Neural progenitor cell (in vitro differentiated cells): ENCODE measurements at regions not wholly inside any gene's neighbourhood (a gene's known extent, or its start where the extent isn't known, plus 50 kb on each side); places are given as distances from the start of the nearest gene placed in this dataset.

ENCODE experiments used
- DNase-seq: peaks from one replicate; pipeline ENCODE4 v3.0.0-alpha.2; 2016; ENCODE audit warnings: low spot score
- H2AFZ ChIP-seq: fragments of 200-600 bp; sonication (generic); replicated peaks from 2 replicates; pipeline ENCODE4 v1.6.1; 2016; ENCODE audit warnings: antibody characterized with exemption
- H3F3A ChIP-seq: fragments of 200-600 bp; sonication (generic); 2 replicates; pipeline ENCODE4 v1.6.1; 2016; ENCODE audit warnings: antibody characterized with exemption, low read depth
- H3K27ac ChIP-seq: fragments of 200-600 bp; sonication (generic); 2 replicates; pipeline ENCODE4 v1.5.1; 2016; ENCODE audit warnings: mild to moderate bottlenecking
- H3K27me3 ChIP-seq: fragments of 200-600 bp; sonication (generic); 2 replicates; pipeline ENCODE4 v1.6.1; 2016; ENCODE audit warnings: mild to moderate bottlenecking, moderate library complexity
- H3K36me3 ChIP-seq: fragments of 200-600 bp; sonication (generic); 2 replicates; pipeline ENCODE4 v1.5.1; 2016
- H3K4me1 ChIP-seq: fragments of 200-600 bp; sonication (generic); 2 replicates; pipeline ENCODE4 v1.6.1; 2016; ENCODE audit warnings: mixed run types
- H3K4me2 ChIP-seq: fragments of 200-600 bp; sonication (generic); 2 replicates; pipeline ENCODE4 v1.6.1; 2016
- H3K4me3 ChIP-seq: fragments of 200-600 bp; sonication (generic); 2 replicates; pipeline ENCODE4 v1.5.1; 2016
- H3K79me2 ChIP-seq: fragments of 200-600 bp; sonication (generic); 2 replicates; pipeline ENCODE4 v1.6.1; 2016; ENCODE audit warnings: low read depth
- H3K9ac ChIP-seq: fragments of 200-600 bp; sonication (generic); 2 replicates; pipeline ENCODE4 v1.6.1; 2016
- H3K9me3 ChIP-seq: fragments of 200-600 bp; sonication (generic); 2 replicates; pipeline ENCODE4 v1.5.1; 2016; ENCODE audit warnings: low read depth
- H4K20me1 ChIP-seq: fragments of 200-600 bp; sonication (generic); 2 replicates; pipeline ENCODE4 v1.6.1; 2016; ENCODE audit warnings: low read depth
- H3K27ac Mint-ChIP-seq: 3 replicates; pipeline ENCODE4 v1.8.0; 2021; ENCODE audit warnings: mixed read lengths
- H3K27me3 Mint-ChIP-seq: 2 replicates; pipeline ENCODE4 v1.8.0; 2022; ENCODE audit warnings: low read depth, mild to moderate bottlenecking, inconsistent platforms, moderate library complexity, mixed read lengths; ENCODE audit not compliant: insufficient read depth
- H3K36me3 Mint-ChIP-seq: 3 replicates; pipeline ENCODE4 v1.8.0; 2021; ENCODE audit warnings: mixed read lengths
- H3K4me1 Mint-ChIP-seq: 3 replicates; pipeline ENCODE4 v1.8.0; 2021; ENCODE audit warnings: mixed read lengths
- H3K4me3 Mint-ChIP-seq: 3 replicates; pipeline ENCODE4 v1.8.0; 2021; ENCODE audit warnings: mild to moderate bottlenecking, moderate library complexity, mixed read lengths
- H3K9me3 Mint-ChIP-seq: 3 replicates; pipeline ENCODE4 v1.8.0; 2020; ENCODE audit warnings: mixed read lengths
- EZH2 ChIP-seq: fragments of 200-600 bp; sonication (generic); IDR thresholded peaks from 2 replicates; pipeline ENCODE4 v1.6.1; 2017; ENCODE audit warnings: antibody characterized with exemption, mild to moderate bottlenecking, moderate library complexity
- EZH2phosphoT487 ChIP-seq: fragments of 200-600 bp; sonication (generic); IDR thresholded peaks from 2 replicates; pipeline ENCODE4 v1.6.1; 2017; ENCODE audit warnings: antibody characterized with exemption
- TF ChIP-seq, protein P1 (sequence below): fragments of 200-600 bp; sonication (generic); IDR thresholded peaks from 2 replicates; pipeline ENCODE4 v1.5.1; 2017; ENCODE audit warnings: antibody characterized with exemption, mild to moderate bottlenecking

- TF ChIP-seq, protein P1, sequence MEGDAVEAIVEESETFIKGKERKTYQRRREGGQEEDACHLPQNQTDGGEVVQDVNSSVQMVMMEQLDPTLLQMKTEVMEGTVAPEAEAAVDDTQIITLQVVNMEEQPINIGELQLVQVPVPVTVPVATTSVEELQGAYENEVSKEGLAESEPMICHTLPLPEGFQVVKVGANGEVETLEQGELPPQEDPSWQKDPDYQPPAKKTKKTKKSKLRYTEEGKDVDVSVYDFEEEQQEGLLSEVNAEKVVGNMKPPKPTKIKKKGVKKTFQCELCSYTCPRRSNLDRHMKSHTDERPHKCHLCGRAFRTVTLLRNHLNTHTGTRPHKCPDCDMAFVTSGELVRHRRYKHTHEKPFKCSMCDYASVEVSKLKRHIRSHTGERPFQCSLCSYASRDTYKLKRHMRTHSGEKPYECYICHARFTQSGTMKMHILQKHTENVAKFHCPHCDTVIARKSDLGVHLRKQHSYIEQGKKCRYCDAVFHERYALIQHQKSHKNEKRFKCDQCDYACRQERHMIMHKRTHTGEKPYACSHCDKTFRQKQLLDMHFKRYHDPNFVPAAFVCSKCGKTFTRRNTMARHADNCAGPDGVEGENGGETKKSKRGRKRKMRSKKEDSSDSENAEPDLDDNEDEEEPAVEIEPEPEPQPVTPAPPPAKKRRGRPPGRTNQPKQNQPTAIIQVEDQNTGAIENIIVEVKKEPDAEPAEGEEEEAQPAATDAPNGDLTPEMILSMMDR: no peak
- TF ChIP-seq EZH2phosphoT487: no peak
- TF ChIP-seq EZH2: no peak
- no peaks in the 10 kb centered on the region for H4K20me1 ChIP-seq
- H3K27ac ChIP-seq: no peak overlapping the region
- H3F3A ChIP-seq: no peaks in the 10 kb centered on the region
- peaks cover 4% of the 10 kb centered on the region for H3K4me1 ChIP-seq
- H3K9ac ChIP-seq: no peak overlapping the region
- H3K79me2 ChIP-seq: no peaks in the 10 kb centered on the region
- H3K27me3 Mint-ChIP-seq: peaks cover 4% of the 10 kb centered on the region
- no peaks in the 10 kb centered on the region for H3K27me3 ChIP-seq
- no peak overlapping the region for H3K4me3 ChIP-seq
- no peak overlapping the region for H3K4me2 ChIP-seq
- peaks cover 5% of the 10 kb centered on the region for H3K4me1 Mint-ChIP-seq
- peaks cover 11% of the 10 kb centered on the region for H3K9me3 Mint-ChIP-seq
- H3K36me3 Mint-ChIP-seq: no peaks in the 10 kb centered on the region
- no peak overlapping the region for H2AFZ ChIP-seq
- no peak overlapping the region for H3K4me3 Mint-ChIP-seq
- H3K9me3 ChIP-seq: peaks cover 8% of the 10 kb centered on the region
- no peak for DNase-seq
- no peak overlapping the region for H3K27ac Mint-ChIP-seq
- H3K36me3 ChIP-seq: no peaks in the 10 kb centered on the region
These were observed 228.4 kb downstream of the TLE3 start for GRCh38 chr15:69869291-69869690.

DNA sequence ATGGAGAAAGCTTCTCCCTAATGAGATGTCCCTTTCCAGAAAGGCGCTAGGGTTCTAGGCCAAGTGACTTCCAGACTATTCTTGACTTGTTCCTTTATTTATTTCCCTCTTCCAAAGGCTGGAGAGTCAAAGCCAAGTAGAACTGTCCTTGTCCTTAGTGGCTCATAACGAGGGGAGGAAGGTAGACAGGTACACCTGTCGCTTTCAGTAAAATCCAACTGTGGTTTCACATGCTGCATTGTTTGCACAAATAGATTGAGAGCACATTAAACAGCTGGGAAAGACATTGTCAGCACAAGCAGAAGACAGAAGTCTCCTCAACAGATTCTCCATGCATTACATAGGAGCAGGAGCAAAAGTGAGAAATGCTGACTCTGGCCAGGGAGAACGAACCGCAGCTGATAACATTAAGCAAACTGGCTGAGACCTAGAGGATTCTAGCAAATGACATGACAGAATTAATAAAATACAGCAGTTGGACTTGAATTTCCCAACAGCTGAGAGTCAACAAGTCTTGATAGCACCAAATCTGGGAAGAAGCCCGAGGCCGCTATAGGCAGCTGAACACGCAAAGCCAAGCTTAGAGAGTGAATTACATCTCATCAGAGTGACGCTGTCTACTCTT lies 227.7 kb downstream of the TLE3 start:
- Histone ChIP-seq H3K4me2 (no peak overlapping the region), H3K4me1 (peaks cover 4% of the 10 kb centered on the region), H3F3A (no peaks in the 10 kb centered on the region), H3K9ac (no peak overlapping the region), H2AFZ (no peak overlapping the region), H3K4me3 (no peak overlapping the region), H3K9me3 (peaks cover 8% of the 10 kb centered on the region), H4K20me1 (no peaks in the 10 kb centered on the region), H3K27me3 (no peaks in the 10 kb centered on the region), H3K36me3 (no peaks in the 10 kb centered on the region), H3K27ac (no peak overlapping the region), H3K79me2 (no peaks in the 10 kb centered on the region)
- no peak for TF ChIP-seq EZH2phosphoT487
- Mint-ChIP-seq H3K27ac (no peak overlapping the region), H3K4me3 (no peak overlapping the region), H3K36me3 (no peaks in the 10 kb centered on the region), H3K9me3 (peaks cover 14% of the 10 kb centered on the region), H3K4me1 (peaks cover 5% of the 10 kb centered on the region), H3K27me3 (peaks cover 4% of the 10 kb centered on the region)
- DNase-seq: no peak

DNA sequence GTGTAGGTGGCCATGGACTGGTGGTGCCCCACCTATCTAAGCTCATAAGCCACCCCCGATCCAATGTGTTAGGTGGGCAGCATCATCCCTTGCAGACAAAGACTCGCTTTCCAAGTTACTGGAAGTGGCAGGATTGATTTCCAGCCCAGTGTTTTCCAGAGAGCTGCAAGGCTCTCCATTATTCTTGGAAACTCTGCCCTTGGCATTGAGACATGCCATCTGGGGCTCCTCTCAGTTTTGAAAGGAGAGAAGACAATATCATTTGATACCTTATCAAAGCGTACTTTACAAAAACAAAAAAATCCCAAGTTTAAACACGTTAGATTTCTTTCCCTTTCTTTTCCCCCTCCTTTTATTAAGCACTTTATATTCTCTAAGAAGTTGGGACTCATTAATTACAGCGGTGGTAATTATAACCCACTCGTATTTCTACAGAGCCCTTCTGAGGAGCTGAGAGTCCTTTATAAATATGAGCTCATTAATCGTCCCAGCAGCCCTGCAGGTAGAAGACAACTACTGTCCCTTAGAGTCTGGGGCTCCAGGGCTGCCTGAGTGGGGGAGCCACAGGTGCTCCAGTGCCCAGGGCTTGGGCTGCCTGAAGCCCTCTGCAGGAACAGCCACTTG lies 226.1 kb downstream of the TLE3 start:
- H3F3A ChIP-seq: no peaks in the 10 kb centered on the region
- Mint-ChIP-seq H3K27me3 (peaks cover 11% of the 10 kb centered on the region), H3K36me3 (no peaks in the 10 kb centered on the region), H3K4me3 (no peak overlapping the region), H3K4me1 (peaks cover 5% of the 10 kb centered on the region), H3K27ac (no peak overlapping the region), H3K9me3 (peaks cover 22% of the 10 kb centered on the region)
- no peak overlapping the region for H2AFZ ChIP-seq
- no peak overlapping the region for H3K27ac ChIP-seq
- peaks cover 4% of the 10 kb centered on the region for H3K4me1 ChIP-seq
- H4K20me1 ChIP-seq: no peaks in the 10 kb centered on the region
- H3K4me3 ChIP-seq: no peak overlapping the region
- H3K36me3 ChIP-seq: no peaks in the 10 kb centered on the region
- peaks cover 8% of the 10 kb centered on the region for H3K9me3 ChIP-seq
- TF ChIP-seq, protein P1: no peak
- no peak for TF ChIP-seq EZH2phosphoT487
- no peak overlapping the region for H3K9ac ChIP-seq
- no peak for DNase-seq
- no peak overlapping the region for H3K4me2 ChIP-seq
- no peaks in the 10 kb centered on the region for H3K27me3 ChIP-seq
- no peaks in the 10 kb centered on the region for H3K79me2 ChIP-seq

- Histone ChIP-seq H3K36me3 (no peaks in the 10 kb centered on the region), H3F3A (no peaks in the 10 kb centered on the region), H3K9me3 (peaks cover 8% of the 10 kb centered on the region), H3K27me3 (no peaks in the 10 kb centered on the region), H4K20me1 (no peaks in the 10 kb centered on the region), H3K9ac (no peak overlapping the region), H3K27ac (no peak overlapping the region), H3K4me1 (peaks cover 3% of the 10 kb centered on the region), H2AFZ (no peak overlapping the region), H3K4me2 (no peak overlapping the region), H3K4me3 (no peak overlapping the region), H3K79me2 (no peaks in the 10 kb centered on the region)
- no peaks in the 10 kb centered on the region for H3K36me3 Mint-ChIP-seq
- peaks cover 12% of the 10 kb centered on the region for H3K27me3 Mint-ChIP-seq
- no peak overlapping the region for H3K4me3 Mint-ChIP-seq
- TF ChIP-seq EZH2 (no peak), EZH2phosphoT487 (no peak)
- TF ChIP-seq, protein P1: no peak
- DNase-seq: no peak
- H3K27ac Mint-ChIP-seq: no peak overlapping the region
- peaks cover 22% of the 10 kb centered on the region for H3K9me3 Mint-ChIP-seq
- peaks cover 5% of the 10 kb centered on the region for H3K4me1 Mint-ChIP-seq
These were observed 223.9 kb downstream of the TLE3 start for GRCh38 chr15:69873807-69874206.
